ENCODE measurements at regions not wholly inside any gene's neighbourhood (a gene's known extent, or its start where the extent isn't known, plus 50 kb on each side); places are given as distances from the start of the nearest gene placed in this dataset.

DNA sequence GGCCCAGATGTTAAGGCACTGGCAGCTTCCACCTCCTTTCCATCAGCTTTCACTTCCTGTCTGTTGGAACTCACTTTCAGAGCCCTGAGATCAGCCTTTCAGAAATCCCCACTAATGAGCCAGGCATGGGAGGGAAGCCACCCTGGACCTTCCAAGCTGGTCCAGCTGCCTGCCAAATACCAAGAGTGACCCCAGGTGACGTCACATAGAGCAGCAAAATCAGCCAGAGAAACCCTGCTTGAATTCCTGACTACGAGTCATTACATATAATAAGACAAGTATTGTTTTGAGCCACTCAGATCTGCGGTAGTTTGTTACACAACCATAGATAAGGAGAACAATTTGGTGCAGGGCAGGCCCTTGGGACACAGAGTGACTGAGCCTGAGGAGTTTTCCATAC lies 556.0 kb upstream of the JAG1 start (continued):
- TF ChIP-seq, protein P1, sequence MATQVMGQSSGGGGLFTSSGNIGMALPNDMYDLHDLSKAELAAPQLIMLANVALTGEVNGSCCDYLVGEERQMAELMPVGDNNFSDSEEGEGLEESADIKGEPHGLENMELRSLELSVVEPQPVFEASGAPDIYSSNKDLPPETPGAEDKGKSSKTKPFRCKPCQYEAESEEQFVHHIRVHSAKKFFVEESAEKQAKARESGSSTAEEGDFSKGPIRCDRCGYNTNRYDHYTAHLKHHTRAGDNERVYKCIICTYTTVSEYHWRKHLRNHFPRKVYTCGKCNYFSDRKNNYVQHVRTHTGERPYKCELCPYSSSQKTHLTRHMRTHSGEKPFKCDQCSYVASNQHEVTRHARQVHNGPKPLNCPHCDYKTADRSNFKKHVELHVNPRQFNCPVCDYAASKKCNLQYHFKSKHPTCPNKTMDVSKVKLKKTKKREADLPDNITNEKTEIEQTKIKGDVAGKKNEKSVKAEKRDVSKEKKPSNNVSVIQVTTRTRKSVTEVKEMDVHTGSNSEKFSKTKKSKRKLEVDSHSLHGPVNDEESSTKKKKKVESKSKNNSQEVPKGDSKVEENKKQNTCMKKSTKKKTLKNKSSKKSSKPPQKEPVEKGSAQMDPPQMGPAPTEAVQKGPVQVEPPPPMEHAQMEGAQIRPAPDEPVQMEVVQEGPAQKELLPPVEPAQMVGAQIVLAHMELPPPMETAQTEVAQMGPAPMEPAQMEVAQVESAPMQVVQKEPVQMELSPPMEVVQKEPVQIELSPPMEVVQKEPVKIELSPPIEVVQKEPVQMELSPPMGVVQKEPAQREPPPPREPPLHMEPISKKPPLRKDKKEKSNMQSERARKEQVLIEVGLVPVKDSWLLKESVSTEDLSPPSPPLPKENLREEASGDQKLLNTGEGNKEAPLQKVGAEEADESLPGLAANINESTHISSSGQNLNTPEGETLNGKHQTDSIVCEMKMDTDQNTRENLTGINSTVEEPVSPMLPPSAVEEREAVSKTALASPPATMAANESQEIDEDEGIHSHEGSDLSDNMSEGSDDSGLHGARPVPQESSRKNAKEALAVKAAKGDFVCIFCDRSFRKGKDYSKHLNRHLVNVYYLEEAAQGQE (IDR thresholded peaks at IDR 0.05; ENCODE audit: low read depth, low read length): no peak
- TF ChIP-seq RXRA (IDR thresholded peaks at IDR 0.05; ENCODE audit: borderline replicate concordance, low read depth) (no peak), ELF1 (IDR thresholded peaks at IDR 0.05) (no peak), TAF1 (IDR thresholded peaks at IDR 0.05; ENCODE audit: borderline replicate concordance, low read depth, low read length) (no peak), GATA2 (CRISPR knock-in tag; IDR thresholded peaks at IDR 0.05) (no peak), USF2 (IDR thresholded peaks at IDR 0.05; ENCODE audit: borderline replicate concordance, low read depth, low read length) (no peak), TCF12 (IDR thresholded peaks at IDR 0.05) (peak; percentile 37; the same call in 1 of the 2 replicates), RFX5 (IDR thresholded peaks at IDR 0.05; ENCODE audit: low read length) (no peak), MXI1 (IDR thresholded peaks at IDR 0.05; ENCODE audit: low read depth, low read length) (no peak), RAD21 (IDR thresholded peaks at IDR 0.05; ENCODE audit: low read length) (no peak), NFIC (IDR thresholded peaks at IDR 0.05; ENCODE audit: borderline replicate concordance) (peak; percentile 33; the same call in 1 of the 2 replicates), TEAD4 (IDR thresholded peaks at IDR 0.05; ENCODE audit: borderline replicate concordance, insufficient read depth) (0 out of 2 replicates have a peak, but pooled peaks have one; percentile 23), GABPA (IDR thresholded peaks at IDR 0.05; ENCODE audit: low read depth) (no peak), CTCF (IDR thresholded peaks at IDR 0.05) (no peak), EZH2phosphoT487 (IDR thresholded peaks at IDR 0.05; ENCODE audit: borderline replicate concordance, low read depth) (no peak), FOXJ3 (CRISPR knock-in tag; IDR thresholded peaks at IDR 0.05) (no peak), RCOR1 (IDR thresholded peaks at IDR 0.05; ENCODE audit: low read length) (no peak), JUND (IDR thresholded peaks at IDR 0.05) (peak; percentile 27; the same call in 1 of the 2 replicates), CHD2 (IDR thresholded peaks at IDR 0.05; ENCODE audit: low read length, partially characterized antibody) (no peak), YY1 (IDR thresholded peaks at IDR 0.05; ENCODE audit: low read depth) (no peak), POLR2AphosphoS5 (IDR thresholded peaks at IDR 0.05; ENCODE audit: low read depth, low read length) (no peak), NRF1 (IDR thresholded peaks at IDR 0.05; ENCODE audit: low read depth, low read length) (no peak)
- TF ChIP-seq, protein P2, sequence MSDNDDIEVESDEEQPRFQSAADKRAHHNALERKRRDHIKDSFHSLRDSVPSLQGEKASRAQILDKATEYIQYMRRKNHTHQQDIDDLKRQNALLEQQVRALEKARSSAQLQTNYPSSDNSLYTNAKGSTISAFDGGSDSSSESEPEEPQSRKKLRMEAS (IDR thresholded peaks at IDR 0.05; ENCODE audit: low read depth): no peak
- TF ChIP-seq, protein P3, sequence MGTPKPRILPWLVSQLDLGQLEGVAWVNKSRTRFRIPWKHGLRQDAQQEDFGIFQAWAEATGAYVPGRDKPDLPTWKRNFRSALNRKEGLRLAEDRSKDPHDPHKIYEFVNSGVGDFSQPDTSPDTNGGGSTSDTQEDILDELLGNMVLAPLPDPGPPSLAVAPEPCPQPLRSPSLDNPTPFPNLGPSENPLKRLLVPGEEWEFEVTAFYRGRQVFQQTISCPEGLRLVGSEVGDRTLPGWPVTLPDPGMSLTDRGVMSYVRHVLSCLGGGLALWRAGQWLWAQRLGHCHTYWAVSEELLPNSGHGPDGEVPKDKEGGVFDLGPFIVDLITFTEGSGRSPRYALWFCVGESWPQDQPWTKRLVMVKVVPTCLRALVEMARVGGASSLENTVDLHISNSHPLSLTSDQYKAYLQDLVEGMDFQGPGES (IDR thresholded peaks at IDR 0.05; ENCODE audit: low read depth, low read length): no peak
